Activated CD4-positive, alpha-beta memory T cell treated with anti-CD3 and anti-CD28 coated beads for 36 hours (primary cell): ENCODE measurements at regions not wholly inside any gene's neighbourhood (a gene's known extent, or its start where the extent isn't known, plus 50 kb on each side); places are given as distances from the start of the nearest gene placed in this dataset.
A peak's percentile ranks its signal among the peaks of the same experiment; 100 is the strongest.

Experiments
- CTCF ChIA-PET: fragments of 350-600 bp; sonication (Branson Sonifier 250); formaldehyde crosslinking; loops from one replicate; lab custom pipeline; 2021; ENCODE audit warnings: antibody characterized with exemption, inconsistent platforms; lab: Charles Lee
- POLR2A ChIA-PET: fragments of 350-600 bp; sonication (Branson Sonifier 250); formaldehyde crosslinking; loops from one replicate; lab custom pipeline; 2021; ENCODE audit warnings: antibody characterized with exemption; lab: Charles Lee
- DNase-seq: peaks from one replicate; pipeline ENCODE4 v3.0.0-alpha.2; 2020
- H3K27ac Mint-ChIP-seq: one replicate; pipeline ENCODE4 v1.8.0; 2021; ENCODE audit warnings: mixed read lengths
- H3K27me3 Mint-ChIP-seq: one replicate; pipeline ENCODE4 v1.8.0; 2021; ENCODE audit warnings: mixed read lengths
- H3K36me3 Mint-ChIP-seq: one replicate; pipeline ENCODE4 v1.8.0; 2021; ENCODE audit warnings: mixed read lengths
- H3K4me1 Mint-ChIP-seq: one replicate; pipeline ENCODE4 v1.8.0; 2021; ENCODE audit warnings: low read depth, mixed read lengths
- H3K4me3 Mint-ChIP-seq: one replicate; pipeline ENCODE4 v1.8.0; 2021; ENCODE audit warnings: mild to moderate bottlenecking, mixed read lengths
- H3K9me3 Mint-ChIP-seq: one replicate; pipeline ENCODE4 v1.8.0; 2021; ENCODE audit warnings: mixed read lengths
- intact Hi-C: fragments of 100-400 bp; cut with micrococcal nuclease; formaldehyde crosslinking; loops from one replicate; pipeline ENCODE4 v1.15.1; 2023

GRCh38 chr3:72313308-72313707, 528.4 kb upstream of the PROK2 start:
- CTCF ChIA-PET: interaction anchor here (1.3 kb wide), 1 partner anchor 383 kb away, joined by 3 read pairs; no protein-coding TSS in a partner anchor
- H3K27ac Mint-ChIP-seq: no peak overlapping the region
- H3K27me3 Mint-ChIP-seq: no peaks in the 10 kb centered on the region
- POLR2A ChIA-PET: no interaction called here
- H3K4me1 Mint-ChIP-seq: peaks cover 13% of the 10 kb centered on the region
- no peak for DNase-seq
- intact Hi-C loops: no loop called here
- H3K36me3 Mint-ChIP-seq: no peaks in the 10 kb centered on the region
- H3K4me3 Mint-ChIP-seq: no peak overlapping the region
- H3K9me3 Mint-ChIP-seq: no peaks in the 10 kb centered on the region

DNA sequence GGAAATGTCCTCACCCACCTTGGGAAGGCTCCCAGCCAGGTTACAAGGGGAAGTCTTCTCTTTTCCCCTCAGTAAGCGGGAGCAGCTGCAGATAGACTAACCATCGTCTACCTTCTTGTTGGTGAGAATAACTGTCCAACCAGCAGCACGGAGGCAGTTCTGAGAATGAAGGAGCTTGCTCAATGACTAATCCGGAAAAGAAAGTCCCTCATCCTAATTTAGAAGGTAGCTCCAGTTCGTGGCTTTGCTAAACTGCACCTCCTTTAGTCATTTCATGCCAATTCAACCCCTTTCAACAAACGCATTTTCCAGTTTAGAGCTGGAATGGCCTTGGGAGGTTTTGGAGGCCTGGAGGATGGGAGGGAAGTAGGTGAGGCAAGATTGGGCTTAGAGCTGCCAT, 527.4 kb upstream of the PROK2 start:
- Mint-ChIP-seq H3K9me3 (no peaks in the 10 kb centered on the region), H3K36me3 (no peaks in the 10 kb centered on the region), H3K27ac (no peak overlapping the region), H3K27me3 (no peaks in the 10 kb centered on the region), H3K4me1 (peaks cover 13% of the 10 kb centered on the region), H3K4me3 (no peak overlapping the region)
- CTCF ChIA-PET: interaction anchor here (1.3 kb wide), 1 partner anchor 382 kb away, joined by 3 read pairs; no protein-coding TSS in a partner anchor
- intact Hi-C loops: no loop called here
- POLR2A ChIA-PET: interaction anchor here (1.2 kb wide), 1 partner anchor 34 kb away, joined by 3 read pairs; no protein-coding TSS in a partner anchor
- peak; percentile 22 for DNase-seq

- POLR2A ChIA-PET: no interaction called here
- Mint-ChIP-seq H3K36me3 (no peaks in the 10 kb centered on the region), H3K9me3 (no peaks in the 10 kb centered on the region), H3K4me3 (no peak overlapping the region), H3K4me1 (peaks cover 13% of the 10 kb centered on the region), H3K27me3 (no peaks in the 10 kb centered on the region), H3K27ac (no peak overlapping the region)
- CTCF ChIA-PET: no interaction called here
- intact Hi-C loops: no loop called here
- DNase-seq: no peak
These were observed 526.5 kb upstream of the PROK2 start for GRCh38 chr3:72311425-72311824.

GRCh38 chr3:72310419-72311380, 525.8 kb upstream of the PROK2 start:
- peak; percentile 37 for DNase-seq
- ChIA-PET CTCF (interaction anchor here (0.6 kb wide), 1 partner anchor 316 kb away, joined by 3 read pairs; no protein-coding TSS in a partner anchor), POLR2A (no interaction called here)
- Mint-ChIP-seq H3K4me1 (peaks cover 13% of the 10 kb centered on the region), H3K4me3 (no peak overlapping the region), H3K27me3 (no peaks in the 10 kb centered on the region), H3K9me3 (no peaks in the 10 kb centered on the region), H3K27ac (no peak overlapping the region), H3K36me3 (no peaks in the 10 kb centered on the region)
- intact Hi-C loops: no loop called here

DNA sequence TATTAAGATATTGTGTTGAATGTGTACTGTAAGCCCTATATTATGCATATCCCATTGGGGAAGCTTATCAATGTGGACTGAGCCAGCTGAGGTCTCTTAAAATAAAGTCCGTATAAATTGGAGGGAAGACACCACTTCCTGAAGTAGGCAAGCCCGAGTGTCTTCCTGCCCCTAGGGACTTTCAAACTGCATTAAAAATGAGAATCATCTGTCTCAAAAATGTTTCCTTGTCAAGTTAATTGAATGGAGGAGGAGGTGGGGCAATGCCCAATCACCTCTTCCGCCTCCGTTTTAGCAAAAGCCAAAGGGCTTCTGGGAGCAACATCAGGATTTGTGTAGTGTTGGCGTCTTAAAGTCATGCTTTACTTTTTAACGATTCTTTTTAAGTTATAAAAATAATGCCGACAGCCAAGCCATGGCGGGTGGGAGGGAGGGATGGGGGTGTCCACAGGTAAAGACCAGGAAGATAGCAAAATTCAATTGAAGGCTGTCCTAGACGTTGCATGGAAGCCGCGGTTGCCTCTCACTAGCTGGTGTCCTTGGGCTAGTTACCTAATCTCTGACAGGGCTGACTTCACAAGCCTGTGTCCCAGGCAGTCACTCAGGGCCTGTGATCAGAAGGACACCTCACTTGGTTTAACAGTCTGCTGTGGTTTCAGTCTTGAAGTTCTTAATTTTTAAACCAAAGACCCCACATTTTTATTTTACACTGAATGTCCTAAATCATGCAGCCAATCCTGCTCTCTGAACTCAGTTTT, 524.9 kb upstream of the PROK2 start:
- intact Hi-C loops: no loop called here
- ChIA-PET POLR2A (no interaction called here), CTCF (interaction anchor here (0.6 kb wide), 1 partner anchor 315 kb away, joined by 3 read pairs; no protein-coding TSS in a partner anchor)
- DNase-seq: no peak
- H3K36me3 Mint-ChIP-seq: no peaks in the 10 kb centered on the region
- no peak overlapping the region for H3K4me3 Mint-ChIP-seq
- H3K4me1 Mint-ChIP-seq: peaks cover 13% of the 10 kb centered on the region
- no peaks in the 10 kb centered on the region for H3K9me3 Mint-ChIP-seq
- H3K27me3 Mint-ChIP-seq: no peaks in the 10 kb centered on the region
- no peak overlapping the region for H3K27ac Mint-ChIP-seq

DNA sequence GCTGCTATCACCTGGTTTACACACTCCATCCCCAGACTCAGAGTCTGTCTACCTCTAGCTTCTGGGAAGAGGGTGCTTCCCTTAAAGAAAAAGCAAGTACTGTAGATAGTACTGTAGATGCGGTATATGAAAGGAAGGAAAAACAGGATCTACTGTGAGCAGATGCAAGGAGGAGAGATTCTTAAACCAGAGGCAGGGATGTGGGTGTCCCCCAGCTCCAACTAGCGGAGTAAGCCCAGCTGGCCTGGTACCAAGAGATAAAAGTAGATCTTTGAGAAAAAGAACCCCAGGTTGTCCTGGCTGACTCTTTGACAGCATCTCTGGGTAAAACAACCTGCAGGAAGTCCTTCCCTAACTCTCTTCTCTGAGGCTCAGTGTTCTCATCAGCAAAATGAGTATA, 523.7 kb upstream of the PROK2 start:
- no peak overlapping the region for H3K4me3 Mint-ChIP-seq
- no peak overlapping the region for H3K27ac Mint-ChIP-seq
- CTCF ChIA-PET: no interaction called here
- intact Hi-C loops: no loop called here
- POLR2A ChIA-PET: no interaction called here
- DNase-seq: no peak
- H3K4me1 Mint-ChIP-seq: peaks cover 13% of the 10 kb centered on the region
- no peaks in the 10 kb centered on the region for H3K9me3 Mint-ChIP-seq
- no peaks in the 10 kb centered on the region for H3K27me3 Mint-ChIP-seq
- H3K36me3 Mint-ChIP-seq: no peaks in the 10 kb centered on the region

- CTCF ChIA-PET: no interaction called here
- intact Hi-C loops: no loop called here
- no peak for DNase-seq
These were observed 522.6 kb upstream of the PROK2 start for GRCh38 chr3:72307438-72308115.

DNA sequence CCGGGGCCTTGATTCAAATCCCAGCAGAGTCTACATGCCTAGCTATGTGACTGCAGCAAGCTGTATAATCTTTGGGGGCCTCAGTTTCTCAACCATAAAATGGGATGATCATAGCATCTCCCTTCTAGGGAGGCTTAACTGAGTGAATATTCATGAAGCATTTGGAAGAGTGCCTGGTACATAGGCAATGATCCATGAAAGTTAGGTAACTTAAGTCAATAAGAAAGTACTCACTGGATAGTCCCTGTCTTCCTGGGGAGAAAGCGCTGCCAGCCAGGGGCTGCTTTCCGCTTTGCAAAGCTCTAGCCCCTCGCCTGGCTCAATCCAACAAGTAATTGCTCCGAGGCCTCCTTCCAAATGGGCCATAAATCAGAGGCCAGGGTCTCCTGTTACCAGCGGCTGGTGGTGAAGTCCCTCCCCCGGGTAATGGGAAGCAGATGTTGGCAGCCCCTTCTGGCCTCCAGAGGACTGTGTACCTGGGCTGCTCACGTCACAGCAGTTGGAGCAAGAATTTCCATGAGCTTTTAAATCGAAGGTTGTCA, 521.9 kb upstream of the PROK2 start:
- H3K27me3 Mint-ChIP-seq: no peaks in the 10 kb centered on the region
- intact Hi-C loops: no loop called here
- peaks cover 13% of the 10 kb centered on the region for H3K4me1 Mint-ChIP-seq
- no peaks in the 10 kb centered on the region for H3K9me3 Mint-ChIP-seq
- H3K4me3 Mint-ChIP-seq: no peak overlapping the region
- no peaks in the 10 kb centered on the region for H3K36me3 Mint-ChIP-seq
- CTCF ChIA-PET: no interaction called here
- POLR2A ChIA-PET: no interaction called here
- no peak for DNase-seq
- no peak overlapping the region for H3K27ac Mint-ChIP-seq

More at GRCh38 chr3:72307438-72308115, 522.6 kb upstream of the PROK2 start:
- Mint-ChIP-seq H3K4me3 (no peak overlapping the region), H3K36me3 (no peaks in the 10 kb centered on the region), H3K9me3 (no peaks in the 10 kb centered on the region), H3K27ac (no peak overlapping the region), H3K27me3 (no peaks in the 10 kb centered on the region), H3K4me1 (peaks cover 13% of the 10 kb centered on the region)
- POLR2A ChIA-PET: no interaction called here

GRCh38 chr3:72303926-72304325, 519.0 kb upstream of the PROK2 start:
- no peak overlapping the region for H3K27ac Mint-ChIP-seq
- peaks cover 3% of the 10 kb centered on the region for H3K27me3 Mint-ChIP-seq
- ChIA-PET CTCF (no interaction called here), POLR2A (no interaction called here)
- no peaks in the 10 kb centered on the region for H3K36me3 Mint-ChIP-seq
- intact Hi-C loops: no loop called here
- no peak for DNase-seq
- no peak overlapping the region for H3K4me3 Mint-ChIP-seq
- no peaks in the 10 kb centered on the region for H3K9me3 Mint-ChIP-seq
- H3K4me1 Mint-ChIP-seq: no peaks in the 10 kb centered on the region

GRCh38 chr3:72301779-72302178, 516.8 kb upstream of the PROK2 start:
- no peaks in the 10 kb centered on the region for H3K9me3 Mint-ChIP-seq
- no peak overlapping the region for H3K27ac Mint-ChIP-seq
- no peaks in the 10 kb centered on the region for H3K4me1 Mint-ChIP-seq
- ChIA-PET CTCF (no interaction called here), POLR2A (no interaction called here)
- no peak overlapping the region for H3K4me3 Mint-ChIP-seq
- H3K36me3 Mint-ChIP-seq: no peaks in the 10 kb centered on the region
- intact Hi-C loops: no loop called here
- no peak for DNase-seq
- peaks cover 3% of the 10 kb centered on the region for H3K27me3 Mint-ChIP-seq

GRCh38 chr3:72300621-72301020, 515.7 kb upstream of the PROK2 start:
- Mint-ChIP-seq H3K4me3 (no peak overlapping the region), H3K27ac (no peak overlapping the region), H3K27me3 (peaks cover 3% of the 10 kb centered on the region), H3K9me3 (no peaks in the 10 kb centered on the region), H3K4me1 (no peaks in the 10 kb centered on the region), H3K36me3 (no peaks in the 10 kb centered on the region)
- intact Hi-C loops: no loop called here
- POLR2A ChIA-PET: no interaction called here
- no peak for DNase-seq
- CTCF ChIA-PET: interaction anchor here (0.6 kb wide), 1 partner anchor 365 kb away, joined by 3 read pairs; no protein-coding TSS in a partner anchor
